CD14-positive monocyte (primary cell): ENCODE measurements at regions not wholly inside any gene's neighbourhood (a gene's known extent, or its start where the extent isn't known, plus 50 kb on each side); places are given as distances from the start of the nearest gene placed in this dataset.
A peak's percentile ranks its signal among the peaks of the same experiment; 100 is the strongest.
"Not testable (repeated sequence)": the region's sequence is repeated elsewhere in the genome, so short reads cannot be mapped to it uniquely, and the experiment has no call there.

Experiments
- DNase-seq, 3 donors: peaks; one replicate each; pipeline ENCODE4 v3.0.0-alpha.2; 2011 to 2022
- H2AFZ ChIP-seq: 2 replicates; pipeline ENCODE4 v1.6.0; 2012; ENCODE audit warnings: mild to moderate bottlenecking, low read depth, low read length, inconsistent platforms; ENCODE audit not compliant: insufficient read depth, poor library complexity, severe bottlenecking
- H3K27ac ChIP-seq, 2 donors: 1 replicate in 1 of 2; 2 replicates in 1 of 2; pipeline ENCODE4 v1.5.1; 2012 to 2013; ENCODE audit warnings: low read length in 2 of 2, control low read depth in 1 of 2, inconsistent platforms in 1 of 2, low read depth in 1 of 2, mild to moderate bottlenecking in 1 of 2
- H3K27me3 ChIP-seq, 2 donors: one replicate each; pipeline versions ENCODE4 v1.6.0 to v1.6.1; 2011 to 2013; ENCODE audit warnings: low read length in 2 of 2; ENCODE audit not compliant: control insufficient read depth in 2 of 2, insufficient read depth in 2 of 2
- H3K36me3 ChIP-seq, 2 donors: replicated peaks in 1 of 2; 1 replicate in 1 of 2; 2 replicates in 1 of 2; pipeline versions ENCODE4 v1.5.1 to v1.6.1; 2012 to 2013; ENCODE audit warnings: low read length in 2 of 2, control low read depth in 1 of 2, inconsistent platforms in 1 of 2, mild to moderate bottlenecking in 1 of 2; ENCODE audit not compliant: insufficient read depth in 2 of 2, control insufficient read depth in 1 of 2
- H3K4me1 ChIP-seq, 2 donors: 1 replicate in 1 of 2; 2 replicates in 1 of 2; pipeline versions ENCODE4 v1.5.1 to v1.6.1; 2012 to 2013; ENCODE audit warnings: low read length in 2 of 2, control low read depth in 1 of 2, inconsistent platforms in 1 of 2, mild to moderate bottlenecking in 1 of 2, moderate library complexity in 1 of 2; ENCODE audit not compliant: insufficient read depth in 2 of 2, control insufficient read depth in 1 of 2
- H3K4me2 ChIP-seq: replicated peaks from 2 replicates; pipeline ENCODE3; 2012; ENCODE audit warnings: low read length, moderate library complexity, mild to moderate bottlenecking; ENCODE audit not compliant: poor library complexity, severe bottlenecking; ENCODE audit errors: extremely low read depth
- H3K4me3 ChIP-seq, 3 experiments: fragments of 200-600 bp in 1 of 3; sonication (generic) in 1 of 3; replicated peaks in 1 of 3; 1 replicate in 2 of 3; 2 replicates in 1 of 3; pipeline ENCODE4 v1.5.1; 2011 to 2013; ENCODE audit warnings: low read length in 3 of 3, mild to moderate bottlenecking in 3 of 3, control low read depth in 2 of 3, low read depth in 2 of 3, inconsistent platforms in 1 of 3, moderate library complexity in 1 of 3
- H3K79me2 ChIP-seq: 2 replicates; pipeline ENCODE4 v1.6.0; 2012; ENCODE audit warnings: mild to moderate bottlenecking, control low read depth, inconsistent platforms, low read length, moderate library complexity; ENCODE audit not compliant: insufficient read depth
- H3K9ac ChIP-seq: 2 replicates; pipeline ENCODE4 v1.6.0; 2017; ENCODE audit warnings: low read length, mild to moderate bottlenecking; ENCODE audit not compliant: insufficient read depth, poor library complexity, severe bottlenecking
- H3K9me3 ChIP-seq, 2 donors: replicated peaks in 1 of 2; 1 replicate in 1 of 2; 2 replicates in 1 of 2; pipeline versions ENCODE4 v1.5.1 to v1.6.1; 2012 to 2013; ENCODE audit warnings: low read length in 2 of 2, control low read depth in 1 of 2; ENCODE audit not compliant: control insufficient read depth in 1 of 2, insufficient read depth in 1 of 2
- H4K20me1 ChIP-seq: 2 replicates; pipeline ENCODE4 v1.6.0; 2012; ENCODE audit warnings: mild to moderate bottlenecking, low read length, control low read depth, moderate library complexity; ENCODE audit not compliant: insufficient read depth
- H3K27ac Mint-ChIP-seq, 7 donors: one replicate each; pipeline ENCODE4 v1.8.0; 2020; ENCODE audit warnings: mild to moderate bottlenecking in 7 of 7, mixed read lengths in 7 of 7, moderate library complexity in 6 of 7, inconsistent platforms in 2 of 7
- H3K27me3 Mint-ChIP-seq, 3 donors: one replicate each; pipeline ENCODE4 v1.8.0; 2021 to 2022; ENCODE audit warnings: low read depth in 3 of 3, mild to moderate bottlenecking in 3 of 3, mixed read lengths in 3 of 3, moderate library complexity in 3 of 3, inconsistent platforms in 1 of 3
- H3K36me3 Mint-ChIP-seq, 2 donors: one replicate each; pipeline ENCODE4 v1.8.0; 2020; ENCODE audit warnings: mixed read lengths in 2 of 2, inconsistent platforms in 1 of 2, mild to moderate bottlenecking in 1 of 2
- H3K4me1 Mint-ChIP-seq: one replicate; pipeline ENCODE4 v1.8.0; 2020; ENCODE audit warnings: mild to moderate bottlenecking, mixed read lengths
- H3K4me3 Mint-ChIP-seq, 2 donors: one replicate each; pipeline ENCODE4 v1.8.0; 2020; ENCODE audit warnings: mild to moderate bottlenecking in 2 of 2, mixed read lengths in 2 of 2, moderate library complexity in 1 of 2
- H3K9me3 Mint-ChIP-seq, 7 donors: one replicate each; pipeline ENCODE4 v1.8.0; 2020 to 2022; ENCODE audit warnings: mixed read lengths in 7 of 7, mild to moderate bottlenecking in 6 of 7, moderate library complexity in 6 of 7, inconsistent platforms in 2 of 7
- WGBS: methylation state at CpG from one replicate; pipeline ENCODE4 v1.1.5; 2013; ENCODE audit warnings: missing lambda C conversion rate; ENCODE audit not compliant: insufficient coverage; 5-methylcytosine and 5-hydroxymethylcytosine counted together
- intact Hi-C, 2 donors: fragments of 100-400 bp; cut with micrococcal nuclease; formaldehyde crosslinking; loops; one replicate each; pipeline versions ENCODE4 v1.15.0 to v1.15.1; 2023
- TF ChIP-seq, protein P1 (sequence below): fragments of 200-600 bp; IDR thresholded peaks from one replicate; pipeline ENCODE4 v1.8.0; 2022; ENCODE audit warnings: antibody characterized with exemption, mild to moderate bottlenecking

DNA sequence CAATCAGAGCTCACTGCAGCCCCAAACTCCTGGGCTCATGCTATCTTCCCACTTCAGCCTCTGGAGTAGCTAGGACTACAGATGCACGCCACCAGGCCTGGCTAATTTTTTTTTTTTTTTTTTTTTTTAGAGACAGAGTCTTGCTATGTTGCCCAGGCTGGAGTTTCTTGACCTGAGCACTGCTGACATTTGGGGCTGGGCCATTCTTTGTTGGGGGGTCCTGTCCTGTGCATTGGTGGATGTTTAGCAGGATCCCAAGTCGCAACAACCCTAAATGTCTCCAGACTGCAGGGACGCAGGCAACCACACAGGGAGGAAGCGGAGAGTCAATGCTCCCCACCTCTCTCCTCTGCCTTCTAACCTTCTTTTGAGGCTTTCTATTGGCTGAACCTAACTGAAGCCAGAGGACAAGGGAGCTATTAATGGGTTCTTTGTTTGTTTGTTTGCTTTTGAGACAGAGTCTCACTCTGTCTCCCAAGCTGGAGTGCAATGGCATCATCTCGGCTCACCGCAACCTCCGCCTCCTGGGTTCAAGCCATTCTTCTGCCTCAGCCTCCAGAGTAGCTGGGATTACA, 58.3 kb upstream of the ADGRE5 start:
- Mint-ChIP-seq H3K27me3 (peaks cover 1 to 18% (median 16%) of the 10 kb centered on the region in 3 donors), H3K27ac (peak overlapping the region in 1 of 7 donors; percentile 55), H3K4me3 (no peak overlapping the region), H3K36me3 (no peaks in the 10 kb centered on the region), H3K4me1 (no peaks in the 10 kb centered on the region), H3K9me3 (peaks cover 4 to 7% (median 5%) of the 10 kb centered on the region in 7 donors)
- Histone ChIP-seq H3K9me3 (no peaks in the 10 kb centered on the region), H2AFZ (no peak overlapping the region), H3K36me3 (no peaks in the 10 kb centered on the region), H3K4me3 (no peak overlapping the region), H4K20me1 (no peaks in the 10 kb centered on the region), H3K27ac (no peak overlapping the region), H3K9ac (no peak overlapping the region), H3K79me2 (no peaks in the 10 kb centered on the region), H3K27me3 (no peaks in the 10 kb centered on the region), H3K4me1 (no peaks in the 10 kb centered on the region), H3K4me2 (no peak overlapping the region)
- DNase-seq: no peak
- 100% methylated on average over 3 of the region's 7 CpGs for WGBS
- TF ChIP-seq, protein P1, sequence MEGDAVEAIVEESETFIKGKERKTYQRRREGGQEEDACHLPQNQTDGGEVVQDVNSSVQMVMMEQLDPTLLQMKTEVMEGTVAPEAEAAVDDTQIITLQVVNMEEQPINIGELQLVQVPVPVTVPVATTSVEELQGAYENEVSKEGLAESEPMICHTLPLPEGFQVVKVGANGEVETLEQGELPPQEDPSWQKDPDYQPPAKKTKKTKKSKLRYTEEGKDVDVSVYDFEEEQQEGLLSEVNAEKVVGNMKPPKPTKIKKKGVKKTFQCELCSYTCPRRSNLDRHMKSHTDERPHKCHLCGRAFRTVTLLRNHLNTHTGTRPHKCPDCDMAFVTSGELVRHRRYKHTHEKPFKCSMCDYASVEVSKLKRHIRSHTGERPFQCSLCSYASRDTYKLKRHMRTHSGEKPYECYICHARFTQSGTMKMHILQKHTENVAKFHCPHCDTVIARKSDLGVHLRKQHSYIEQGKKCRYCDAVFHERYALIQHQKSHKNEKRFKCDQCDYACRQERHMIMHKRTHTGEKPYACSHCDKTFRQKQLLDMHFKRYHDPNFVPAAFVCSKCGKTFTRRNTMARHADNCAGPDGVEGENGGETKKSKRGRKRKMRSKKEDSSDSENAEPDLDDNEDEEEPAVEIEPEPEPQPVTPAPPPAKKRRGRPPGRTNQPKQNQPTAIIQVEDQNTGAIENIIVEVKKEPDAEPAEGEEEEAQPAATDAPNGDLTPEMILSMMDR: no peak
- intact Hi-C loops: no loop called here

DNA sequence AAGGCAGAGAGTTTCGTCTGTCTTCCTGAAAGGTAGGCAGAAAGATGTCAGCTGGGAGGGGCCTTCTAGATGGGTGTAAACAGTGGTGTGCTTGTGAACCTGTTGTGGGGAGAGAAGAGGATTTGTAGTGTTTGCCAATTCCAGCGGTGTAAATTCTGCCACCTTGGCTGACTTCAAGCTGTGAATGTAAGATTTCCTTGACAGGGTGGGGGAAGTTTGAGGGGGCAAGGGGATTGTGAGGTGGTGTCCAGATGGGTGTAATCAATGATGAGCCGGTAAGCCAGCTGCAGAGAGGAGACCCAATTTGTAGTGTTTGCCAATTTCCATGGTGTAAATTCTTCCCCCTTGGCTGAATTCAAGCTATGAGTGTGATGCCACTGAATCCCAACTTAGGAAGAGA, 61.0 kb upstream of the ADGRE5 start:
- Histone ChIP-seq H3K4me1 (no peaks in the 10 kb centered on the region), H4K20me1 (no peaks in the 10 kb centered on the region), H3K4me2 (no peak overlapping the region), H3K27me3 (no peaks in the 10 kb centered on the region), H3K9me3 (no peaks in the 10 kb centered on the region), H2AFZ (no peak overlapping the region), H3K4me3 (no peak overlapping the region), H3K9ac (no peak overlapping the region), H3K79me2 (no peaks in the 10 kb centered on the region), H3K36me3 (no peaks in the 10 kb centered on the region), H3K27ac (no peak overlapping the region)
- Mint-ChIP-seq H3K9me3 (peaks cover 4 to 7% (median 5%) of the 10 kb centered on the region in 7 donors), H3K4me3 (no peak overlapping the region), H3K36me3 (no peaks in the 10 kb centered on the region), H3K4me1 (no peaks in the 10 kb centered on the region), H3K27me3 (peaks cover 0 to 16% (median 16%) of the 10 kb centered on the region in 3 donors), H3K27ac (peak overlapping the region in 1 of 7 donors; percentile 12)
- WGBS: 100% methylated on average over 3 of the region's 3 CpGs
- TF ChIP-seq, protein P1: no peak
- intact Hi-C loops: no loop called here
- no peak for DNase-seq

DNA sequence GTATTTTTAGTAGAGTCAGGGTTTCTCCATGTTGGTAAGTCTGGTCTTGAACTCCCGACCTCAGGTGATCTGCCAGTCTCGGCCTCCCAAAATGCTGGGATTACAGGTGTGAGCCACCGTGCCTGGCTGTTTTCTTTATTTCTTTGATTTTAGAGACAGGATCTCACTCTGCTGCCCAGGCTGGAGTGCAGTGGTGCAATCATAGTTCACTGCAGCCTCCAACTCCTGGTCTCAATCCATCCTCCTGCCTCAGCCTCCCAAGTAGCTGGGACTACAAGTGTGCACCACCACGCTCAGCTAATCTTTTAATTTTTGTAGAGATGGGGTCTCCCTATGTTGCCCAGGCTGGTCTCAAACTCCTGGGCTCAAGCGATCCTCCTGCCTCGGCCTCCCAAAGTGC, 61.5 kb upstream of the ADGRE5 start:
- H3K4me2 ChIP-seq, H3K9me3 ChIP-seq, H3K4me1 Mint-ChIP-seq, H3K9me3 Mint-ChIP-seq, H3K27me3 ChIP-seq, H3K36me3 Mint-ChIP-seq, H4K20me1 ChIP-seq, H3K27ac Mint-ChIP-seq, H3K27ac ChIP-seq, H3K79me2 ChIP-seq, H3K4me1 ChIP-seq, DNase-seq, H3K4me3 Mint-ChIP-seq, intact Hi-C loops, H3K36me3 ChIP-seq, H2AFZ ChIP-seq, H3K9ac ChIP-seq, H3K4me3 ChIP-seq: not testable (repeated sequence)
- peaks cover 2 to 16% (median 16%) of the 10 kb centered on the region in 3 donors for H3K27me3 Mint-ChIP-seq
- 100% methylated on average over 5 of the region's 6 CpGs for whole genome bisulfite sequencing
